GM18868 (cell line): ENCODE measurements at regions not wholly inside any gene's neighbourhood (a gene's known extent, or its start where the extent isn't known, plus 50 kb on each side); places are given as distances from the start of the nearest gene placed in this dataset.

Experiments
- ATAC-seq: cut with Tn5 transposase; IDR thresholded peaks from one replicate; pipeline ENCODE4 v1.9.1; 2021; ENCODE audit warnings: mild to moderate bottlenecking, moderate library complexity; ENCODE audit not compliant: unreplicated experiment

- no peak for ATAC-seq
Observed at GRCh38 chr22:25365491-25366261, 146.2 kb downstream of the CRYBB2 start.

GRCh38 chr22:25366408-25366807, 147.0 kb downstream of the CRYBB2 start:
- ATAC-seq = no peak

GRCh38 chr22:25366876-25367466, 147.5 kb downstream of the CRYBB2 start:
- ATAC-seq = no peak

GRCh38 chr22:25367756-25368155, 148.3 kb downstream of the CRYBB2 start:
- ATAC-seq = no peak

- no peak for ATAC-seq
Observed at GRCh38 chr22:25368271-25368670, 148.8 kb downstream of the CRYBB2 start.

- no peak for ATAC-seq
Observed at GRCh38 chr22:25369041-25369440, 149.6 kb downstream of the CRYBB2 start.

GRCh38 chr22:25370322-25370721, 150.9 kb downstream of the CRYBB2 start:
- no peak for ATAC-seq

GRCh38 chr22:25372000-25372595, 152.7 kb downstream of the CRYBB2 start:
- no peak for ATAC-seq

- ATAC-seq = no peak
Observed at GRCh38 chr22:25373961-25374360, 154.5 kb downstream of the CRYBB2 start.

GRCh38 chr22:25374869-25375268, 155.4 kb downstream of the CRYBB2 start:
- no peak for ATAC-seq

- ATAC-seq = no peak
Observed at GRCh38 chr22:25375683-25376082, 156.2 kb downstream of the CRYBB2 start.

GRCh38 chr22:25377699-25378098, 158.3 kb downstream of the CRYBB2 start:
- no peak for ATAC-seq

GRCh38 chr22:25380122-25380747, 160.8 kb downstream of the CRYBB2 start:
- no peak for ATAC-seq

- ATAC-seq = no peak
Observed at GRCh38 chr22:25382762-25383161, 163.3 kb downstream of the CRYBB2 start.

GRCh38 chr22:25383278-25383820, 163.9 kb downstream of the CRYBB2 start:
- ATAC-seq = no peak

GRCh38 chr22:25383892-25384291, 164.5 kb downstream of the CRYBB2 start:
- no peak for ATAC-seq

- ATAC-seq = no peak
Observed at GRCh38 chr22:25386538-25386884, 167.1 kb downstream of the CRYBB2 start.

GRCh38 chr22:25388415-25388814, 169.0 kb downstream of the CRYBB2 start:
- no peak for ATAC-seq

- ATAC-seq = no peak
Observed at GRCh38 chr22:25388866-25389540, 169.6 kb downstream of the CRYBB2 start.

GRCh38 chr22:25389541-25389919, 170.1 kb downstream of the CRYBB2 start:
- no peak for ATAC-seq
